RWPE1 (cell line): ENCODE measurements at regions not wholly inside any gene's neighbourhood (a gene's known extent, or its start where the extent isn't known, plus 50 kb on each side); places are given as distances from the start of the nearest gene placed in this dataset.
"Not testable (repeated sequence)": the region's sequence is repeated elsewhere in the genome, so short reads cannot be mapped to it uniquely, and the experiment has no call there.

Experiments
- CTCF ChIA-PET: fragments of 350-600 bp; sonication (Branson Sonifier 250); formaldehyde crosslinking; extraction: SDS; loops from one replicate; lab custom pipeline; 2021; lab: Yijun Ruan, JAX
- POLR2A ChIA-PET: fragments of 400-600 bp; formaldehyde crosslinking; extraction: SDS; loops from one replicate; lab custom pipeline; 2020; ENCODE audit warnings: antibody characterized with exemption; ENCODE audit not compliant: low non-redundant PET; lab: Yijun Ruan, JAX
- DNase-seq: peaks from one replicate; pipeline ENCODE4 v3.0.0; 2012; ENCODE audit warnings: low spot score
- H3K27ac ChIP-seq: fragments of 450-650 bp; 2 replicates; pipeline ENCODE4 v1.5.1; 2017
- TF ChIP-seq, protein P1 (sequence below): fragments of 450-650 bp; conservative IDR thresholded peaks from 2 replicates; pipeline ENCODE4 v1.5.1; 2017; ENCODE audit warnings: low read depth, mild to moderate bottlenecking

DNA sequence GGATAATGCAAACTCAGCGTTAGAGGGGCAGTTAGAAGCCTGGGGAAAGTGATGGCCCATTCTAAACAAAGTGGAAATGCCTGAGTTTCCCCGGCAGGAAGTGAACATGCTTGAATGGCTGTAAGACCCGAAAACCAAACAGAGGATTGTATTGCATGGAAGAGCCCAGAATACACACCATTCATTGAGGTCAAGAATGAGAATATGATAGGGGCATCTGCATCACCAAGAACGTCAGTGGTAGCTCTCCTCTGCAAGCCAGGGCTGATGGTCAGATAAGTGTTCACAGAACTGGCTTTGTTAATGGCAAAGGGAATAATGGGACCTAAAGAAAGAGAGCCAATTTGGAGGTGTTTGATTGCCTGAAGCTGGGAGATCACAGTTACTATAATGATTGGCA is 663.4 kb downstream of the KHDRBS2 start:
- ChIA-PET POLR2A (no interaction called here), CTCF (no interaction called here)
- H3K27ac ChIP-seq = no peak overlapping the region
- TF ChIP-seq, protein P1, sequence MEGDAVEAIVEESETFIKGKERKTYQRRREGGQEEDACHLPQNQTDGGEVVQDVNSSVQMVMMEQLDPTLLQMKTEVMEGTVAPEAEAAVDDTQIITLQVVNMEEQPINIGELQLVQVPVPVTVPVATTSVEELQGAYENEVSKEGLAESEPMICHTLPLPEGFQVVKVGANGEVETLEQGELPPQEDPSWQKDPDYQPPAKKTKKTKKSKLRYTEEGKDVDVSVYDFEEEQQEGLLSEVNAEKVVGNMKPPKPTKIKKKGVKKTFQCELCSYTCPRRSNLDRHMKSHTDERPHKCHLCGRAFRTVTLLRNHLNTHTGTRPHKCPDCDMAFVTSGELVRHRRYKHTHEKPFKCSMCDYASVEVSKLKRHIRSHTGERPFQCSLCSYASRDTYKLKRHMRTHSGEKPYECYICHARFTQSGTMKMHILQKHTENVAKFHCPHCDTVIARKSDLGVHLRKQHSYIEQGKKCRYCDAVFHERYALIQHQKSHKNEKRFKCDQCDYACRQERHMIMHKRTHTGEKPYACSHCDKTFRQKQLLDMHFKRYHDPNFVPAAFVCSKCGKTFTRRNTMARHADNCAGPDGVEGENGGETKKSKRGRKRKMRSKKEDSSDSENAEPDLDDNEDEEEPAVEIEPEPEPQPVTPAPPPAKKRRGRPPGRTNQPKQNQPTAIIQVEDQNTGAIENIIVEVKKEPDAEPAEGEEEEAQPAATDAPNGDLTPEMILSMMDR = no peak
- no peak for DNase-seq

DNA sequence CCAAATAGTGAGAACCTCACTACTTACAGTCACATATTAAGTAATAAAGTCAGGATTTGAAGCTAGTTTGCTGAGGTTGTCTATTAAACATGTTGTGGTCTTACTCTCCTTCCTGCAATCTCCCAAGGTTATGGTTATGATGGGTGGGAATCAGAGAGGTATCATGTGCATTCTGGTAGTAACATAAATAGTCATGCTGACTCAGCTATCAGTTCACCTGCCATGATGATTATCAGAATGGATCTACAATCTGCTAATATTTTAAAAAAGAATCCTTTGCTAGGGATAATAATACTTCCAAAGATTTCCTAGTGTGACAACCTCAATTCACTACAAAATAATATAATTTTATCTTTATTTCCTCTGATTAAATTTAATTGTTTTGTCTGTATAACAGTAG is 671.9 kb downstream of the KHDRBS2 start:
- ChIA-PET POLR2A (no interaction called here), CTCF (interaction anchor here (0.6 kb wide), 1 partner anchor 193 kb away, joined by 7 read pairs; no protein-coding TSS in a partner anchor)
- no peak overlapping the region for H3K27ac ChIP-seq
- no peak for DNase-seq
- TF ChIP-seq, protein P1 = no peak

DNA sequence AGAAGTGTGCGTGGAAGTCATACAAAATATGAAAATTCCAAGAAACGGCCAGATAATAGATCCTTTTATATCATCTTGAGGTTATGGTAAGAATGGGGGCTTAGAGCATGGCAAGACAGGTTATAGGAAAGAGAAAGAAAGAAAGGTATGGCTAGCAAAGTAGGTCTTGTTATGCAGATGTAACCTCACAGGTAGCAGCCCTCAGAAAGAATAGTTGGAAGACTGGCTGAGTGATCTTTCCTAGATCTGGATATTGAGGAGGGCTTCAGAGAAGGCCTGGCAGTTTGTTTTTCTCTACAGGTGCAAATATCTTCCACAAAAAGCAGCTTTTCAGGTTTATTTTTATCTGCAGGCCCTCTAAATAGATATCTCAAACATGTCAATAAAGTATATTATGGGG is 679.5 kb downstream of the KHDRBS2 start:
- DNase-seq = no peak
- TF ChIP-seq, protein P1 = no peak
- CTCF ChIA-PET = no interaction called here
- POLR2A ChIA-PET = no interaction called here
- no peak overlapping the region for H3K27ac ChIP-seq

DNA sequence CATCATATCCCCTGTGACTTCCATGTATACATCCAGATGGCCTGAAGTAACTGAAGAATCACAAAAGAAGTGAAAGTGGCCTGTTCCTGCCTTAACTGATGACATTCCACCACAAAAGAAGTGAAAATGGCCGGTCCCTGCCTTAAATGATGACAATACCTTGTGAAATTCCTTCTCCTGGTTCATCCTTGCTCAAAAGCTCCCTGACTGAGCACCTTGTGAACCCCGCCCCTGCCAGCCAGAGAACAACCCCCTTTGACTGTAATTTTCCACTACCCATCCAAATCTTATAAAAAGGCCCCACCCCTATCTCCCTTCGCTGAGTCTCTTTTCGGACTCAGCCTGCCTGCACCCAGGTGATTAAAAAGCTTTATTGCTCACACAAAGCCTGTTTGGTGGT is 680.2 kb downstream of the KHDRBS2 start:
- CTCF ChIA-PET, H3K27ac ChIP-seq, POLR2A ChIA-PET, DNase-seq: not testable (repeated sequence)

DNA sequence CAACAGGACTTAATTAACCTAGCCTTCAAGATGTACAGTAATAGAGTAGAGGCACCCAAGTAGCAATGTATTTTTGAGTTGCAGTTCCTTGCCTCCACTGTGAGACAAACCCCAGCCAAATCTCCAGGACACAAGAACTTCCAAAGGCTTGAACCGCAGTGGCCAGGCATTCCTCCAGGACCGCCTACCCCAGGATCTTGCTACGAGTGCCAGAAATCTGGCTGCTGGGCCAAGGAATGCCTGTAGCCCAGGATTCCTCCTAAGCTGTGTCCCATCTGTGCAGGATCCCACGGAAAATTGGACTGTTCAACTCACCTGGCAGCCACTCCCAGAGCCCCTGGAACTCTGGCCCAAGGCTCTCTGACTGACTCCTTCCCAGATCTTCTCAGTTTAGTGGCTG is 683.9 kb downstream of the KHDRBS2 start:
- CTCF ChIA-PET, DNase-seq, POLR2A ChIA-PET, H3K27ac ChIP-seq: not testable (repeated sequence)

DNA sequence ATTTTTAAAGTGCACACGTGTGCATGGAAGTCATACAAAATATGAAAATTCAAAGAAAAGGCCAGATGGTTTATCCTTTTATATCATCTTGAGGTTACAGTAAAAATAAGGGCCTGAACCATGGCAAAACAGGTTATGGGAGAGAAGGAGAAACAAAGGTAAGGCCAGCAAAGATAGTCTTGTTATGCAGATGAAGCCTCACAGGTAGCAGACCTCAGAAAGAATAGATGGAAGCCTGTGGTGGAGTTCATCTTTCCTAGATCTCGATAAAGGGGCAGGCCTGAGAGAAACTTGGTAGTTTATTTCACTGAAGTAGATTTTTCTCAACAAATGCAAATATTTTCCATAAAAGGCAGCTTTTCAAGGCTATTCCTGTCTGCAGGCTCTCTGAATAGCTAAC is 693.8 kb downstream of the KHDRBS2 start:
- TF ChIP-seq, protein P1 = no peak
- no peak for DNase-seq
- no peak overlapping the region for H3K27ac ChIP-seq
- ChIA-PET POLR2A (no interaction called here), CTCF (interaction anchor here (0.8 kb wide), 1 partner anchor 673 kb away, joined by 6 read pairs; no protein-coding TSS in a partner anchor)

DNA sequence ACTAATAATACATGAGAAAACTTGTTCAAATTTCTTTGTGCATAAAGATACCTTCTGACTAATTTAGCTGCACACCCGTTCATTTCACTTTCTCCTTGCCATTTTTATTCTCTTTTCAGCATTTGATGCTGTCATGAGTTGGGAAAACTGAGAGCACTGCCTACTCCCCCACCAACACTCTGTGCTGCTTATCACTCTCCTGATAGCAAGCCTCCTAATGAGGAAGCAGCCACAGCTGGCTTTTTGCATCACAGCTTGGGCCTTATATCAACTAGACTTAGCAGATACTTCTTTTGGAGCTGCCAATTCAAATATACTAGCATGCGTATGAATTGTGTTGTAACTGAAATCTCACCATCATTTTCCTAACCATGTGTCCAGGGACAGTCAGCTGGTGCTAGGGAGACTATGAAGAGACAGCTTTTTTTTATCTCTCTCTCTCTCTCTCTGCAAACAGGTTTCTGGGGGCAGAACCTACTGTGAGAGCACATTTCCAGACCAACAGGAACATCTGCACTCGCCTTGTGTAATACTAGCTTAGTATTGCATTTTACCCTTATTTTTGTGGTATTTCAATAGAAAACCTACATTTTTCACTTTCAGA is 699.0 kb downstream of the KHDRBS2 start:
- CTCF ChIA-PET = interaction anchor here (0.6 kb wide), 1 partner anchor 75 kb away, joined by 3 read pairs; no protein-coding TSS in a partner anchor
- no peak overlapping the region for H3K27ac ChIP-seq
- TF ChIP-seq, protein P1 = no peak
- DNase-seq = no peak
- POLR2A ChIA-PET = no interaction called here
